ENCODE measurements at regions not wholly inside any gene's neighbourhood (a gene's known extent, or its start where the extent isn't known, plus 50 kb on each side); places are given as distances from the start of the nearest gene placed in this dataset.

DNA sequence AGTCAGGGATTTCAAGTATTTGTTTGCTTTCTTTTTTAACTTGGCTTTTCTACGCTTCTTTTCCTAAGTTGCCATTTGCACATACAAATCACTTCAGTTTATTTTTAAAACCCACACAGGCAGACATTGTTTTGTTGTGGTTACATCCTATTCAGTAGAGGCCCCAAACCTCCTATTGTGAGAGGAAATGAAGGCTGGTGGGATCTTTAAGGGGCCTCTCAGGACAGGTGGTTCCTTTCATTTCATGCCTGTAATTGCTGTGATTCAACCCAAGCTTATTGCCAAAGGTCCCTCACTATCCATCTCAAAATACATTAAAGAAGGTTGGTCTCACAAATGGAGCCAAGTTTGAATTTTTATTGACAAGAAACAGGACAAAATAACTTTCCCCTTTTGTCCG, 257.1 kb downstream of the ADAMTS20 start:
- DNase-seq (ENCODE audit: low spot score): no peak

DNA sequence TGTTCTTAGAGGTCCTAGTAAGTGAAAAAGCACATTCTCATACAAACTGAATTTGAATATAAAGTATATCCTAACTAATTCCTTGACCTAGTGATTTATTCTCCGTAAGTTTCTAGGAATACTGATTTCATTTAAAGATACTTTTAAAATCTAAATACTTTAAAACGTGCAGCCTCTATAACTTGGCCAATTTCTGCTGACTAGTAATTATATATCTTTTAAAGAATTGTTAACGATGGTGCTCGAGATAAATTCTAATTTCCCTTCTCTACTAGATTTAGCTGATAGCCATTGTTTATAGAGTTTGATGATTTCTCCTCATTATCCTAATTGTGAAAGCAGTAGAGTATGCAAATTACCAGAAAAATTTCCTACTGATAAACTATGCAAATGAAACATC, 257.9 kb downstream of the ADAMTS20 start:
- no peak for DNase-seq (ENCODE audit: low spot score)

DNA sequence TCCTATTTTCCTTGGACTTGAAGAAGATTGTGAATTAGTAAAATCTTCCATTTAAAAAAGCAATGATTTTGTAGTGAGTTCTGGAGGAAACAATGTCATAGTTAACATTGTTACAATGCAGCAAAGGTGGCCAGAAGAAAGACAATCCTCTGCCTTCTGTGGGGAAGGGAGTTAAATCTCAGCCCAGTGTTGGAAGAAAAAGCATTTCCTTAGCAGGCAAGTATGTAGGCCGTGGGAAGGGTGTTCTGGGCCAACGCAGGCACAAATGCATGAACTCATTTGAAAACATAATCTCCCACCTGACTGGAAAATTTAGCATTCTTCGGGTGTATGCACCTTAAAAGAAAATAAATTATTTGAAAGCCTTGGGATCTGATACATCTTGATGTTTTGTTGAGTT, 258.6 kb downstream of the ADAMTS20 start:
- no peak for DNase-seq (ENCODE audit: low spot score)

DNA sequence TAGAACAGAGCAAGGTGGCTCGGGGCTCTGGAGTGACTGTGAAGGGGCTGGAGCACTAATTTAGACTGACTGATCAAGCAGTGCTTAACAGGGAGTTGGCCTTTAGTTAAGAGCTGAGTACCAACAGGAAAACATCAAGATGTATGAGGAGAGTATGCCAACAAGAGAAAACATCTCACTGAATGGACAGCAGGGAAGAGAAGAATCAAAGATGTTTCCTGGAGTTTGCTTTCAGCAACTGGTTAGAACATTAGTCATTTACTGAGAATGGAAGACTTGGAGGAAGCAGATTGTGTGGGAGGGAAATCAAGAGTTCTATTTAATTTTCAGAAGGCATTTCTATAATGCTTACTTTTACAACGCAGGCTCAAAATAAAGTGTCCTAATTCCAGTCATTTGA, 259.3 kb downstream of the ADAMTS20 start:
- DNase-seq (ENCODE audit: low spot score): no peak

DNA sequence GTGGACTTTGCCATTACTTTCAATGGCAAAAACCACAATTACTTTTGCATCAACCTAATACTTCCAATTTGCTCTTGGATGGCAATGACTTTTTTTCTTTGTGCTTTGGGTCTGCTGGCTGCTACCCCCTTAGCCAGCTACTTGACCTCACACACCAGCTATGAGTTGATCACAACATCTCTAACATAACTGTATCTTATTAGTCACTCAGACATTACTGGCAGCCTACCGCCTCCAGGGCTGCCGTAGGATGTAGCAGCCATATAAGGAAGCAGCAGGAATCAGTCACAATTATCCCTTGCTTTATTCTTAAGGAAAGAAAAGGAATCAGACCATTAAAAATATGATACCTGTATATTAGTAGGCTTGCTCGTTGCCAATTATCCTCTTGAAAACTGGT, 260.5 kb downstream of the ADAMTS20 start:
- DNase-seq (ENCODE audit: low spot score): no peak

DNA sequence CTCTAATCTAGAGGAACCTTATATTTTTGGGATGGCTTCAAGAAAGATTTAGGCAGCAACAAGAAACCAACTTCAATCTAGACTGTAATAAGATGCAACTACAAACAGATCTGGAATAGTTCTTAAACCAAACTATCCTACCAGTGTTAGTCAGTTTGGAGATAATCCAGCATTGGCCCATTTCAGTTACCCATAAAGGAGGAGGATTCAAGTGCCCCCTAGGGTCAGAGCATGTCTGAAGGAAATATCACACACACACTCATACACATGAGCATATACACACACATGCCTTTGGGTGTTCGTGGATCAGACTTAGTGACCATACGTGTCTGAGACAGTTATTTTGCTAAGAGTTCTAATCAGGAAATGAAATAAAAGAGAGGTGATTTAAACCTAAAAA, 261.2 kb downstream of the ADAMTS20 start:
- no peak for DNase-seq (ENCODE audit: low spot score)

DNA sequence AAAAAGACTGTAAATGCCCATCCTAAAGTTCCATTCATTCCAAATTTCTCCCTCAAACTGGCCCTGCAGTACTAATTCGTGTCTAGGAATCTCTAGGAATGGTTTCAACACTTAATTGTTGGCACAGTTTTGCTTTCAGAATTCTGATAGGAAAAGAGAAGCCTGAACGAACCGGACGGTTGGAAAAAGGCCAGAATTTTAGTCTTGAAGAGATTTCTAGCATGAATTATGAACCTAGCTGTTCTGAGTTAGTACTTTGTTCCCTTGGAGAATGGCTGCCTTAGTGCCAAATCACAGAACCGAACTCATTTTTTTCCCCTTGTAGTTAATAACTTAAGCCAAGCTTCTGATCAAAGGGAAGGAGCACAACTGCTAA, 262.6 kb downstream of the ADAMTS20 start:
- DNase-seq (ENCODE audit: low spot score): no peak

DNA sequence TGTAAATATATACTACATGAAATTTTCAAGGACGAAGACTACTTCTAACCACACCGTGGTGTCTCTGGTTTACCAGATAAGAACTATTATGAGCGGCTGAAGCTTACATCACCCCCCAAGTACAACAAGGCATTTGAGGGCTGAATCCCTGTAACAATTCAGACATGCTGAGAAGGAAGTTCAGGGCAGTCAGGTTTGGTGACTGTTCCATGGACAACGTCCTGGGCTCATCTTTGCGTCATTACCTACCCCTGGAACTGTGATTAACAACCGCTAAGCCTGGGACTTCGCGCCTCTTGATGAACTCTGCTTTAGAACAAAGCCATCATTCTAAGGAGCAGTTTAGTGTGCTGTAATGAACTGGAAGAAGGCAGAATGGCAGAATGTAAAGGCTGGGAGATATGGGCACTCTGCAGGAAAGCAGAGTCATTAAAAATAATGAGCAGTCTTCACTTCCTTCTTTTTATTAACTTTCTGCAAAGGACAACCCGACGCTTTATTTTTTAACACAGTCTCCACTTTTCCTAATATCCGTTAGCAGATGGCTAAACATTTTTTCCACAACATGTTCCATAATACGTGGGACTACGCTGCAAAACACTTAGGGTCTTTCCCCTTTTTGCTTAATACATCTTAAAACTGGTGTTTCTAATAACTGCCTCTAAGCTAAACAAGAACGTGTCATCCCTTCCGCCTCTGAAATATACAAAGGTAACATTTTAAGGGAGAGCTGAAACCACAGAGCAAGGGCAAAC, 263.2 kb downstream of the ADAMTS20 start:
- DNase-seq (ENCODE audit: low spot score): no peak

DNA sequence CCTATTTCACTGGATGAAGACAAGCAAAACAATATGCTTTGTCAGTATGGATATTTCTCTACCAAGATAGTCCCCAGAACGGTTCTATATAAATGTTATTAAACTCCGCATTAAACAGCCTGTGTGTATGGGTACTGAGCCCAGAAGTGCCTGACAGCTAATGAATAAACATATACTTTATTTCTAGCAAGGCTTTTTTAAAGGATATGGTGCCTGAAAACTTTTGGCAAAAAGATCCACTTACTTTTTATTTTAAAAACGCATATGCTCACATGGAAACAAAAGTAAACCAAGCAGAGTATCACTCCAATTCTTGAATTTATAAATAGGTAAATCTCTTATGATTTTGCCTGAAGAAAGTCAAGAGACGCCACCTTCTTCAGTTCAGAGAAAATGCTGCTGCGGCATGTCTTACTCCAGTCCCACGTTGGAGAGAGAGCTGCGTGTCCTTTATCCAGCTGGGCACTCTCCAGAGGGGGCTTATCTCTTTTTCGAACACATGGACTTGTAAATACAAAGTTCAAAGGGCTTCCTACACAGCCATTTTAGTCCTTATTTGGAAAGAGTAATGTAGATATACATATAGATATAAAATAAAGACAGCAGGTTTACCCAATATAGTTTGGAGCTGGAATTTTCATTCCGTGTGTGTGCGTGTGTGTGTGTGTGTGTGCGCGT, 264.2 kb downstream of the ADAMTS20 start:
- DNase-seq (ENCODE audit: low spot score): no peak

DNA sequence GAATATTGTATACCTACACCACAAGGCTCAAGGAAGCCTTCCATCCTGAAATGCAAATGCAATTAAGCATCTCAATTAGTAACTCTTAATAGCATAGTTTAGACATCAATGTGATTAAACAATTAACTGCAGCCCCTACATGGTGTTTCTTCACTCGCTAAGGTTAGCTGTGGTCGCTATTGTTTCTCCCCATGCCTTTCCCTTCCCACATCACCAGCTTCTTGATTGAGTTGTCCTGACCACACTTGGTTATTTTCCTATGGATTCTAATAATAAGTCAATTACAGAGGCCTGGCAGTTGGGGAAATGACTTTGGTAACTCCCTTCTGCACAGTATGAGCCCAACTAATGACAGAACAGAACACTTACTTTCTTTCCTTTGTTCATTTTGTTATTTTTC, 265.0 kb downstream of the ADAMTS20 start:
- no peak for DNase-seq (ENCODE audit: low spot score)

DNA sequence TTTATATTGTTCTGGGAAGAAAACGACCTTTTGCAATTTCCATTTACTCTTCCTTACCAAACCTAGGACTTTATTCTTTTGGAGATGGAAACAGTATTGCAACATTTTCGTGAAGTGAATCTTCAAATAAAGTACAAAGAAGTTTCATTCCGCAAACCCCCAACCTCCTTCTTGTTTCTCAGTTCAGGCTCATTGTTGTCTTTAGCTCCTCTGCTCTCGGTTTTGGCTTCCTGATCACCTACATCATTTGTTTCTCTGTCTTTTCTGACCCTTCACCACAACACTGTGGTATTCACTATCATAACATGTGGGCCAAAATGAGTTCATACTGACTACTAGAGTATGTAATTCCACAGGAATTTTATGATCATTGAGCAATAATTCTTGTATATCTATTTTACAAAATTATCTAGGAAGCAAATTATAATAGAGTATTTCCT, 266.8 kb downstream of the ADAMTS20 start:
- peak; percentile 30 for DNase-seq (ENCODE audit: low spot score)

DNA sequence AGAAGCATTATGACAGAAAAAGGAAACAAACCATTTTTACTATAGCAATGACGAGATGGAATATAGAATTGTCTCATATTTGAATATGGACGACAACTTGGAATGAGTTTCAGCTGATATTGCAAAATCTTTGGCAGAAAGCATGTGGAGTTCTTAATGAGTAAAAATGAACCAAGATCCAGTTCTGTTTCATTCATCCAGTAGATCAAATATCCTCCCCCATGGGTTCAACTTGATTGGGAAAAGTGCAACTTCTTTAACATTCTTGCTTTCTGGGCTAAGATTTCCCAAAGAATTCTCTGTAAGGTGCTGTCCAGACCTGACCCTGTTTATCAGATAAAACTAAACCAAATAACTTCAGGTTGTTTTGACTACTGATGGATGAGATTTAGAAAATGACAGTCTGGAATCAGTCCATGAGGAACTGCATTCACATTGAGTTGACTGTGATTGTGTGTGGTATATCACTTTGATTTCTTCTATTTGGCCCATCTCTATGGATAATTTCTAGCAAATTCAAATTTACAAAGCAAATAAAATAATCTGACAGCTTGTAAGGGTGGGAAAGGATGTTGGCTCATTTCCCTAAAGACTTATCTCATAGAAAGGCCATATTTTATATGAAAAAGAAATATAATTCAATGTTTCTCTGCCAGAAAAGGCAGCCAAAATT, 267.4 kb downstream of the ADAMTS20 start:
- DNase-seq (ENCODE audit: low spot score): no peak

DNA sequence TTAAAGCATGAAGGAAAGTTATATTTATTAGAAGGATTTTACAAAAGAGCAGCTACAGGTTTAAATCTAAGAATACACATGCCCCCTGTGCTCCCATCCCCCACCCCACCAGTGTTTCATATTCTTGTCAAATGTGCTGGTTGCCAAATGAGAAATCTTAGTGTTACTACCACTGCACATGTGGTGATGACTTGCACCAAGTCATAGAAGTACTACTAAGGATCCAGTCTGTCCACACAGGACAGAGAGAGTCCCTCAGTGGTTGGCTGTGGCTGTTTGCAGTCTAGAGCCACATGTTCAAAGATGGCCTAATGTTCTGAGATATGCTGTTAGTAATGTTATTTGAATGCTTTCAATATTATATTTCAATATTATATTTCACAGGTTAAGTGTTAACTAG, 268.8 kb downstream of the ADAMTS20 start:
- DNase-seq (ENCODE audit: low spot score): no peak

DNA sequence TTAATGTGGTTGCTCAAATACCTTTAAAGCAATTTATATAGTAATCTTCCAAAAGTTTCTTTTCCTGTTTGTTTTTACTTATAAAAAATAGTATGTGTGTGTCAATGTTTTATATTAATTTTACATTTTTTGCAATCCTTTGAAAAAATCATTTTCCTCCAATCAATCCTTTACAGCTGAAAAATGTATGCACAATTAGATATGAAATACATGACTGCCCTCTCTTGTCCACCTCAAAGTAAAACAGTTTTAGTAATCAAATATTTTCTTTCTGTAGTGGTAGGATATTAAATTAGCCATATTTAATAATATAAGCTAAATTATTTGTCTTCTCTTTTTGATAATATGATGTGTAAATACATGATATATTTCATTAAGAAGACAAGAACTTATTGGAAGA, 269.9 kb downstream of the ADAMTS20 start:
- peak; percentile 25 for DNase-seq (ENCODE audit: low spot score)

DNA sequence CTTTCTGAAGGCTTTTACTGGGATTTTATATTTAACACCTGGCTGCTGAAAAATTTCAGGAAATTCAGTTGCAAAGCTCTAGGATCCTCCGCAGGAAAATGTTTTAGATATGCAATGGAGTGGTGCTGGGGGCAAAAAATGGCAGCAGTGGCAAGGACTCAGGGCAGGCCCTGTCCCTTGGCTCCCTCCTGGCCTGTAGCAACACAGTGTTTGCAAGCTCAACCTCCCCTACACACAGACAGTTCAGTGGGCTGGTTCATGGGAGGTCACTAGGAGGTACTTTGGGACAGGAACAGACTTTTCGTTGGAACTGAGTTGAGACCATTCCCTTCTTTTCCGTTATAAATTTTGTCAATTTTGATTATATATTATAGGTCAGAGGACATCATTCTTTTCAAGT, 270.4 kb downstream of the ADAMTS20 start:
- DNase-seq (ENCODE audit: low spot score): no peak

DNA sequence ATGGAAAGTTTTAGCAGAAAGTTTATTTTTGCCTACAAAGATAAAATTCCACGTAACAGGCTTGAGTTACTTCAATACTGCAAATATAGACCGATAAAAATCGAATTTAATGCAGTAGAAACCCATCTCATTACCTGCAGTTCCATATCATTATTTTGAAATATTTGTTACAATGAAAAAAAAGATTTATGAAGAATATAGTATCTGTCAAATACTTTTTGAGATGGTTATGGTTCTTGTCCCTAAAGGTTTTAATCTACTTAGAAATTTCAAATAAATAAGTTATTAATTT, 273.5 kb downstream of the ADAMTS20 start:
- DNase-seq (ENCODE audit: low spot score): no peak

DNA sequence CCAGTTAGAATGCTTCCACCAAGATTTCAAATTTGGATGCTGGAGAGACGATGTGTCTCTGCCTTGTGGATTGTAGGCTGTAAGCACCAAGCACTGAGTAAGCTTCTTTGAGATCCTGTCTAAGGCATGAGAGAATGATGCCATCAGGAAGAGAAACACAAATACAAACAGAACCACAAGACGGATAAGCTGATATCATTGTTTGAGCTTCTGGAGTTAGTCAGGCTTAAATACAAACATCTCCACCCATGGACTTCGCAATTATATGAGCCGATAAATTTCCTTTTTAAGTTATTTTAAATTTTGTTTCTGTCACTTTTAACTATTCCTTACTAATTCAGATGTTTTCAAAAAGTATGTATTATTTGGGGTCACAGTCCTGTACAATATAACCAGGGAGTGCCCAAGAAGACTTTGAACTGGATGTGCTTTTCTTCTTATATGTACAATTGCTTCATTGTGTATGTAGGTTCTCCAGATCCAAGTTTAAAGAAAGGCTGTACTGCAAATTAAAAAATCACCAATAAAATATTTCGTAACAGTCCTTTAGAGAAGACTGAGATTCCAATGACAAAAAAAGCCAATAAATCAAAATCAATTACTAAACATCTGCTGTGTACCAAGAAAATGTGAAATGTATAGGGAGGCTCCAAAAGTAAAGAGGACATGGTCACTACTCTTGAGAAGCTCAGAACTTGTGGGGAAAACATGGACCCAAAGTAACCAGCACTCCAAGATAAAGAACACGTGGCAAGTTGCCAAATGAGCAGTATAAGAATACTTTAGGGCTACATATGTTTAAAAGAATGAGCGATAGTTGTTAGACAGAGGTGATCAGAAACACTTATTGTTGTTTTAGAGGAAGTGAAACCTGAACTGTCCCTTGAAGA, 274.1 kb downstream of the ADAMTS20 start:
- peak; percentile 9 for DNase-seq (ENCODE audit: low spot score)

DNA sequence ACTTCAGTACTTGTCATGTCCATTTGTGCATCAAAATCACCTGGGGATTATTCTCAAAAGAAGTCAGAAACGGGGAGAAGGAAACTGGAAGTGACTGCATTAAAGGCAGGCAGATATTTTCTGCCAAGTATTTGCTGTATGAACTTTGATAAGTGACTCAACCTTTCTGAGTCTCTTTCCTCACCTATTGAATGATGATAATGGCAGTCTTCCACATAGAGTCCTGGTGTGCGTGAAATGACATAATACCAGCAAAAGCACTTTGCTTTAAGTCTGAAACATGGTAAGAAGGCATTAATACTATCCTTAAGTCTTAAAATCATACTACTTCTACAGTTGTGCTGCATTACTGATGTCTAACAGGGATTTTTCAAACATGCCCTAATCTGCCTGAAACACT, 278.5 kb downstream of the ADAMTS20 start:
- DNase-seq (ENCODE audit: low spot score): no peak

DNA sequence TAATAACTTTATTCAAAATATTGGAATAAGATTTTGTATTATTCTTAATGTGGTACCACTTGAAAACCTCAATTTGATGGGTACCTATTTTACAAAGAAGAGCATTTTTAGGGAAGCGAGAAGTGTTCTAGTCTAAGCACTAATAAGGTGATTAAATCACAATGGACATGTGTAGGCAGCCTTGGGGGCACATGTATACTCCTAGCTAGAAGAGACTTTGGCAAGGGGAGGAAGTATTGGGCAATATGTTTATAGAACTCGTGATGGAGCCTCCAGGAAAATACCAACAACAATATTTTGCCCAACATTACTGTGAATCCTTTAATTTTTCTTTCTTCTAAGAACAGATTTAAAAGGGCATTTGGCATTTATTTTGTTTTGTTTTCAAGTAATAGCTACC, 280.3 kb downstream of the ADAMTS20 start:
- no peak for DNase-seq (ENCODE audit: low spot score)

DNA sequence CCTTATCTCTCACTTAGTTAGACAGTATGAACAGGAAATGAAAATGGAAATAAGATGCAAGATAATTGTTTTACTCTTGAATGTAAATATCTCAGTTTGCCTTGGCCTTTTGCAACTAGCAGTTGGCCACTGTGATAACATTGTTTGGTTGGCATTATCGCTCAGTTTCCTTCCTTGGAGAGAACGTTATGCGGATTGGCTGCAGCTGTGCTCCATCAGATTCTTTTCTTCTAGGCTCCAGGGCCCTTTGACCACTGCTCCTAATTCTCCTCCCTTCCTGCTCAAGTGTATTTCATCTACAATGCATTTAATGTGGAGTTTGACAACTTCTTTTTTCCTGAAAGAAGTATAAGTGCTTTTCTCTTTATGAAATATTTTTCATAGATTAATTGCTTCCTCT, 284.2 kb downstream of the ADAMTS20 start:
- DNase-seq (ENCODE audit: low spot score): no peak

DNA sequence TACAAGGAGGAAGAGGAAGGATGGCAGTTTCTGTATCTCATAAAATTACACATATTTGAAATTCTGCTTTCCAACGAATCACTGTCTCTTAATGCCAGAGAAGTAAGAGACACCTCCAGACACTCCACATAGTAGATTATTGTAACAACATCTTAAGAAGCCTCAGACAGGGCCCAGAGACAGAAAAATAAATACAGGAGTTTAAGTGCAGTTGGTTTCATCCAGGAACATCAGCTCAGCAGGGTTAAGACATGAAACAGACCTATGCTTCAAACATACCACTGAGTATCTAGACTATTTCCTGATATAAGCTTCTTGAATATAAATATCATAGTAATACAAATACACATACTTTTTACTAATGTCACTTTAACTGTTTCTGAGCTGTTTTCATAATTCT, 290.3 kb downstream of the ADAMTS20 start:
- DNase-seq (ENCODE audit: low spot score): no peak

DNA sequence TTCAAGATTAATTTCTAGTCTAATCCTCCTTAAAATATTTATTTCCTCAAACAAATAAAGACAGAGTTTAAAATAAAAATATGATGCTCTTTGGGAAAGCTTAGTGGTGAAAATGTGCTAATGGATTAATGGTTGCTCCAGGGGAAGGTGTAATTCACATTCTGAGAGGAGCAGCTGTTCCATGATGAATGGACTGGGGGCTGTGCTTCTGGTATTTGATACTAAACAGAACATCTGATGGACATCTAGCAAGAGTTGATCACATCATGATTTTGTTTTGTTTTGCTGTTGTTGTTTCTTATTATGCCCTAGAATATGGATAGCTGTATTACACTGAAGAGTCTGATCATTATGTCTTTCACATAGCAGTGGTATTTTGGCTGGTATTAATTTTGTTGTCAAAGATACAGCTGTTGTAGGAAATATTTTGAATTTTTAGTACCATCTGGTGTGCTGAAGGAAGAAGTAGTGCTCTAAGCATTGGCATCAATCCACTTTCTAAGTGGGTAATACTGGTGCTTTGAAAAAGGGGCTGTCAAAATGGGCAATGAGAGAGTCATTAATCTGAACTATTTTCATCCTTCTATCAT, 296.4 kb downstream of the ADAMTS20 start:
- no peak for DNase-seq (ENCODE audit: low spot score)

All from A172 (cell line).